Mucosa of stomach (tissue), 1 donor: ENCODE measurements at regions not wholly inside any gene's neighbourhood (a gene's known extent, or its start where the extent isn't known, plus 50 kb on each side); places are given as distances from the start of the nearest gene placed in this dataset.

ENCODE experiments used
- H3K27me3 ChIP-seq: one replicate; pipeline ENCODE4 v1.7.0; 2013; ENCODE audit warnings: mild to moderate bottlenecking, low read length; ENCODE audit not compliant: control insufficient read depth, insufficient read depth
- H3K36me3 ChIP-seq: one replicate; pipeline ENCODE4 v1.7.0; 2013; ENCODE audit warnings: low read length; ENCODE audit not compliant: control insufficient read depth, insufficient read depth
- H3K4me1 ChIP-seq: one replicate; pipeline ENCODE4 v1.7.0; 2013; ENCODE audit warnings: mild to moderate bottlenecking, low read length; ENCODE audit not compliant: control insufficient read depth, insufficient read depth
- H3K4me3 ChIP-seq: one replicate; pipeline ENCODE4 v1.7.0; 2013; ENCODE audit warnings: low read length
- H3K9ac ChIP-seq: one replicate; pipeline ENCODE4 v1.7.0; 2013; ENCODE audit warnings: mild to moderate bottlenecking, low read length, moderate library complexity
- H3K9me3 ChIP-seq: one replicate; pipeline ENCODE4 v1.7.0; 2013; ENCODE audit warnings: mild to moderate bottlenecking, low read length, moderate library complexity; ENCODE audit not compliant: control insufficient read depth
- donor health status: Pancreatic carcinoma.

DNA sequence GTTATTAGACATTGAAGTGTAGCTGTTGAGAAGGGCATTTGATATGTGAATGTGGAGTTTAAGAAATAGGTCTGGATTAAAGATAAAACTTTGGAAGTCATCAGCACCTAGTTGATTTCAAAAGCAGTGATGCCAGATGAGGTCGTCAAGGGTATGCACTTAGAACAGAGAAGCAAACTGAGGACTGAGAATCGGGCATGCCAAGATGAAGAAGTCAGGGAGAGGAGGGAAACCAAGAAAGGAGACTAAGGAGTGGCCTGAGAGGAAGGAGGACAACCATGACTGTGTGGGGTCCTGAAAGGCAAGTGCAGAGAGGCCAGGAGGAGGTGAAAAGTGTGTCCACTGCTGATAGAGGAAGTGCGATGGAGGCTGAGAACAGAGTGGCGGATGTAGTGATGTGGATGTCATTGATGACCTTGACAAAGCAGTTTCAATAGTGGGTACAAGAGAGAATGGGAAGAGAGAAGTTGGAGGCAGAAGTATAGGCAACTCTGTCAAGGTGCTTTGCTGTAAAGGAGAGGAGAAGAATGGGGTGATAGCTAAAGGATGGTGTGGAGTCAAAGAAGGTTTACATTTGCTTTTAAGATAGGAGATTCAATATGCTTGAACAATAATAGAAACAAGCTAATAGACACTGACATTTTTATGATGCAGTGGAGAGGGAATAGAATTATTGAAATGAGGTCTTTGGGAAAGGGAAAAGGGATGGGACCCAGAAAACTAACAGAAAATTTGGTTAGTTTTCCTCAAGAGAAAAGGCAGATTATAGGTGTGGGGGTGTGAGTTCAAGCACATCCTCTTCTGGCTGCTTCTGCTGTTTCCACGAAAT, 139.7 kb upstream of the TMEM170B start:
- no peaks in the 10 kb centered on the region for H3K9me3 ChIP-seq
- no peaks in the 10 kb centered on the region for H3K36me3 ChIP-seq
- peaks cover 4% of the 10 kb centered on the region for H3K4me1 ChIP-seq
- H3K4me3 ChIP-seq = no peak overlapping the region
- no peaks in the 10 kb centered on the region for H3K27me3 ChIP-seq
- H3K9ac ChIP-seq = no peak overlapping the region

DNA sequence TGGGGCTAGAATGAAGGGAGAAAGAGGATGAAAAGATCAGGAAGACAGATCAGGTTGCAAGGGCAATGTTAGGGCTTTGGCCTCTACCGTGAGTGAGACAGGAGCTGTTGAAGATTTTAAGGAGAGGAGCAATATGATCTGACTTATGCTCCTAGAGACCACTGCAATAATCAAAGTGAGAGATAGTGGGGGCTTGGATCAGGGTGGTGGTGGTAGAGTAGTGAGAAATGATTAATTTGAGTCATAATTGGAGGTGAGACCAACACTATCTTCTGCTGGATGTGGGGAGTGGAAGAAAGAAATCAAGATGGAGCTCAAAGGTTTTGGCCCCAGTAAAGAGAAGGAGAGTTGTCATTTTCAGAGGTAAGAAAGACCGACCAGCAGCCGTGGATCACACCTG, 140.7 kb upstream of the TMEM170B start:
- no peaks in the 10 kb centered on the region for H3K36me3 ChIP-seq
- H3K9ac ChIP-seq = no peak overlapping the region
- no peak overlapping the region for H3K4me3 ChIP-seq
- H3K9me3 ChIP-seq = no peaks in the 10 kb centered on the region
- peaks cover 8% of the 10 kb centered on the region for H3K4me1 ChIP-seq
- no peaks in the 10 kb centered on the region for H3K27me3 ChIP-seq

DNA sequence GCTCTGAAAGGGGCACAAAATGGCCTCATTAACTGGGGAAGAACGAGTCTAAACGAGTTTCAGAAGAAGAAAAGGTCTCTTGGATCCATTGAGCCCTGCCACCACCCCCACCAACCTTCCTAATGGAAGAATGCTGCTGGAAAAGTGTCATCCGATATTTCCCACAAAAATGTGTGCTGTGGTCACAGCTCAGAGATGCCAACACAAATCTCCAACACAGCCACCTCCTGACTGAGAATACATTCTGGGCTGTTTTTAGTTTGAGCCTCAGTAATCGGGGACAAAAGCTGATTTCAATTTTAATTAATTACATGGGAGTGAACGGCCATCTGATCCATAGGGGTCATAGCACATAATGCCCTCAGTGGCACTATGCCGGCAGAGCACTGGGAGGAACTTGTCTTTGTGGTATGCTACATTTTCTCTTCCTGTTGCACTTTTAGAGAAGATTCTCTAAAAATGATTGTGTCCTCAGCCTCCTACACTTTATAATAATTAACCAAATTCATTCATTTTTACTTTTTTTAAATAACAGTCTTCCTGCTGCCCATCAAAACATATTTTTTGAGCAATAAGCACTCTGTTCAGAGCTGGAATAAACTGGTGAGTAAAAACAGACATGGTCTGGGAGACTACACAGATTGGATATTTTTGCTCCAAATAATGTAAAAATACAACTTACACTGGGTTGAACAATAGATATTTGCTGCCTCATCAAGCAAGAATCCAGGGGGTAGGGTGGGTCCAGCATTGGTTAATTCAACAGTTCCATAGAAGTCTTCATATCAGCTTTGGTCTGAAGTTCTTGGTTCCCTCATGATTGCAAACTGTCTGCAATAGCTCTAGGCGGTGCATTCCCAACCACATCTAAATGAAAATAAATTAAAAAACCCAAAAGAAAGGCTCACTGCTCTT, 143.6 kb upstream of the TMEM170B start:
- no peak overlapping the region for H3K4me3 ChIP-seq
- H3K4me1 ChIP-seq = peaks cover 8% of the 10 kb centered on the region
- H3K9me3 ChIP-seq = no peaks in the 10 kb centered on the region
- H3K9ac ChIP-seq = no peak overlapping the region
- no peaks in the 10 kb centered on the region for H3K27me3 ChIP-seq
- no peaks in the 10 kb centered on the region for H3K36me3 ChIP-seq

DNA sequence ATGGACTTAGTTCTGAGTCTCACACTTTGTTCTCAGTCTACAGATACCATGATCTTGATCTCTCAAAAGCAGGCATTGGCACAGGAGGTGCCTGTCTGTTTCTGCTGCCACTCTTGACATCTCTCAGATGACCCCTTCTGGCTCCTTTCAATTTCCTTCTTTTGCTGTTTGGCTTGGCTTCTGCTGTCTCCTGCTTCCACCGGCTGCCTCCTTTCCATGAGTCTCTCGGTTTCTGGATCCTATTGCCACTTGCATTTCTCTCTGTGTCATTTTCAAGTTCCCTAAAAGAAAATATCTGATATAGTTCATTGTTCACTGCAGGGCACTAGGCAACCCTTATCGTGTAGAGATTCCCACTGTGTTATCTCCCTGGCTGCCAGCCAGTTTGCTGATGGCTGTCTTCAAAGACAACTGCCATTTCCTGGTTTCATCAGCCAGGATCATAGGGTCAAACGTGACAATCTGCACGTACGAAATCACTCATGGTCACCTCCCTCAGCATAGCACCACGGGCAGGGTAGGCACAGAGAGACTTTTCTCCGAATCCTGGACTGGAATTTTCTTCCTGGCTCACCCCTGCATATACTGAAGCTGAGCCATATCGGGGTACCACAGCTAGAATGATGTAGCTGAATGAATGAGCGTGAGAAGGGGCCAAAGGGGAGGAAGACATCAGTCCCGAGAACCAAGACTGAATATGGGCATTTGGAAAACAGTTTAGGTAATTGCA, 144.6 kb upstream of the TMEM170B start:
- H3K9ac ChIP-seq = no peak overlapping the region

DNA sequence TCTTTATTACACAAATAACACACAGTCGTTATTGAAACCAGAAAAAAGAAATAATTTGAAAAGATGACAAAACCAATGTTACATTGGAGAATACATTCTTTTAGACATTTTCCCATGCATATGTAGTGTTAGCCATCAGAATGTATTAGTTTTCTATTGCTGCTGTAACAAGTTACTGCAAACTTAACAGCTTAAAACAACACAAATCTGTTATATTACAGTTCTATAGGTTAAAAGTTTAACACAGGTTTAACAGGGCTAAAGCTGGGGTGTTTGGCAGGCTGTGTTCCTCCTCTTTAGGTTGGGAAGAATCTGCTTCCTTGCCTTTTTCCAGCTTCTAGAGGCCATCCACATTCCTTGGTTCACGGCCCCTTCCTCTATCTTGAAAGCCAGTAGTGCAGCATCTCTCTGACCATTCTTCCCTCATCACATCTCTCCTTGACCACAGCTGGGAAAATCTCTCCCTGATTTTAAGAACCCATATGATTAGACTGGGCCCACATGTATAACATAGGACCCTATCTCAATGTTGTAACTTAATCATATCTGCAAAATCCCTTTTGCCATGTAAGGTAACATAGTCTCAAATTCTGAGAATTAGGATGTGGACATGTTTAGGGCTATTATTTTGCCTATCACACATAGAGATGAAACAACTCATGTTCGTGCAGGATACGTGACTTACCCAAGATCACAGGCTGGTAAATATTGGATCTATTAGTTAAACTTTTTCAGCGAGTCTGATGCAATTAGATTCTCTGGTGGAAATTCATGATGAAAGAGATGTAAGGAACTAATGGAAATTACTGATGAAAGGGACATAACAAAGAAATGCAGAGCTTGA, 145.4 kb upstream of the TMEM170B start:
- H3K9me3 ChIP-seq = no peaks in the 10 kb centered on the region
- peaks cover 8% of the 10 kb centered on the region for H3K4me1 ChIP-seq
- H3K27me3 ChIP-seq = no peaks in the 10 kb centered on the region
- H3K9ac ChIP-seq = no peak overlapping the region
- no peaks in the 10 kb centered on the region for H3K36me3 ChIP-seq
- no peak overlapping the region for H3K4me3 ChIP-seq

More for the DNA sequence above, 144.6 kb upstream of the TMEM170B start:
- peaks cover 8% of the 10 kb centered on the region for H3K4me1 ChIP-seq
- no peaks in the 10 kb centered on the region for H3K9me3 ChIP-seq
- no peak overlapping the region for H3K4me3 ChIP-seq
- no peaks in the 10 kb centered on the region for H3K36me3 ChIP-seq
- H3K27me3 ChIP-seq = no peaks in the 10 kb centered on the region

DNA sequence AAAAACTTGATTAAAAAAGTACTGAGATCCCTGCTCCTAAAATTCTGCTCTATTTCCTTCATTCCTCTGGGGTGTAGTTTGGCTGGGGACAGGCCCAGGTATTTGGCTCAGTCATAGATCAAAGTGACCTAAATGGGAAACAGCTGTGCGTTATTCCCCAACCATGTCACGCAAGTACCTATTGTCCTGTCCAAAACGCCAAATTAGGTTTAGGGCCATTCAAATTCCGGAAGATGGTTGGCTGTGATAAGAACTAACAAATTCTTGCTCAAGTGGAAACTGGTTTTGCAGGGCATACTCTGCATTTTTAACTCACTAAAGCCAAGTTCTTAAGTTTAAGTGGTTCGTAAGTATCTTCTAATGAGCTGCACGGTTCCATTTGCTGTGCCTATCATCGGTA, 147.6 kb upstream of the TMEM170B start:
- Histone ChIP-seq H3K4me3 (no peak overlapping the region), H3K36me3 (no peaks in the 10 kb centered on the region), H3K9ac (no peak overlapping the region), H3K27me3 (no peaks in the 10 kb centered on the region), H3K4me1 (peaks cover 18% of the 10 kb centered on the region), H3K9me3 (no peaks in the 10 kb centered on the region)

DNA sequence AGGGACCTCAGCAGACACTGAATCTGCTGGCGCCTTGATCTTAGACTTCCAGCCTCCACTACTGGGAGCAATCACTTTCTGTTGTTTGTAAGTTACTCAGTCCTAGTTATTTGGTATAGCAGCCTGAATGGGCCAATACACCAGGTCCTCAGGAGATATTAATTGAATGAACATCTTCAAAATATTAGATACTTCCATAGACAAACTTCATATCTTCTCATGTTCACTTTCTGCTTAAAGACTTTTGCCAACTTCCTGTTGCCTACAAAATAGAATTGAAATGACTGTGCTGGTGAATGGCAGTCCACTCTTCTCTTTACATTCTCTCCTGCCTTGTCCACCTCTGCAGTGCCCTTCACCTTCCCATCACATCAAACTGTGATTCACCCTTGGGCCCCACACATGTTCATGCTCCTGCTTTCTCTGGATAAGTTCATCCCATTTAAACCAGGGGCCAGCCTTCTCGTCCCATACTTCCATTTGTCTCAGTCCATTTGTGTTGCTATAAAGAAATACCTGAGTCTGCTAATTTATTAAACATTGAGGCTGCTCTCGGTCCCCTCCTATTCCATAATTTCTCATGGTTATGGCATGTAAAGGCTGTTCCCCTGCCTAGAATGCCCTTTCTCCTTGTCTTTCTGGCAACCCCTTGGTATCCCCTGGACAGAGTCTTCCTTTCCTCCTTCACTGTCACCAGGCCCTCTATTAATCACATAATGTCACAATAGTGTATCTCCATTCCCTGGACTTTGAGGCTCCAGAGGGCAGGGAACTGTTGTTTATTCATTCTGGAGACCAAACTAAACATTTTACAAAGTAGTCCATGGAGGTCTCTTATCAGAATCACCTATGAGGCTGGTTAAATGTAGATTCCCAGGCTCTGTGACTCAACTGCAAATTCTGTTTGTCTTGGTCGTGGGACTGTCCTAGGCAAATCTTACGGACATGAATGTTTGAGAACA, 148.3 kb upstream of the TMEM170B start:
- Histone ChIP-seq H3K27me3 (no peaks in the 10 kb centered on the region), H3K9me3 (no peaks in the 10 kb centered on the region), H3K36me3 (no peaks in the 10 kb centered on the region), H3K4me3 (no peak overlapping the region), H3K9ac (no peak overlapping the region), H3K4me1 (peaks cover 18% of the 10 kb centered on the region)

DNA sequence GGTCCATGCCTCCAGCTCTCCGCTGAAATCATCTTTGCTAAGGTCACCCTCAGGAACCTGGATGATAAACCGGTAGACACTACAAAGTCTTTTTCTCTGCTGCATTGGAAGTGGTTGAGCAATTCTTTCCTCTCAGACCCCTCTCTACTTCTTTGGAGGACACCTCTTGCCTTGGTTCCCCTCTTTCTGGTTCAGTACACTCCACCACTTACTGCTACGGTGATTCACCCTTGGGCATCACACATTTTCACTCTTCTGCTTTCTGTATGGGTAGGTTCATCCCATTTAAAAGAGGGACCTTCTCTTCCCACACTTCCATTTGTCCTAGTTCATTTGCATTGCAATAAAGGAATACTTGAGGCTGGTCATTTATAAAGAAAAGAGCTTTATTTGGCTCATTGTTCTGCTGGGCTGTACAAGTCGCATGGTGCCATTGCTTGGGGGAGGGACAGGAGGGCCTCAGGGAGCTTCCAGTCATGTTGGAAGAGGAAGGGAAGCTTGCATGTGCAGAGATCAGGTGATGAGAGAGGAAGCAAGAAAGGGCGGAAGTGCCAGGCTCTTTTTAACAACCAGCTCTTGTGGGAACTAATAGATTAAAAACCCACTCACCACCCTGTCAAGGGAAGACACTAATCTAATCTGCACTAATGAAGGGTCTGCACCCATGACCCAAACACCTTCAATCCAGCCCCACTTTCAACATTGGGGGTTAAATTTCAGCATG, 149.7 kb upstream of the TMEM170B start:
- Histone ChIP-seq H3K9me3 (no peaks in the 10 kb centered on the region), H3K36me3 (no peaks in the 10 kb centered on the region), H3K9ac (no peak overlapping the region), H3K4me1 (peaks cover 14% of the 10 kb centered on the region), H3K4me3 (no peak overlapping the region), H3K27me3 (no peaks in the 10 kb centered on the region)

DNA sequence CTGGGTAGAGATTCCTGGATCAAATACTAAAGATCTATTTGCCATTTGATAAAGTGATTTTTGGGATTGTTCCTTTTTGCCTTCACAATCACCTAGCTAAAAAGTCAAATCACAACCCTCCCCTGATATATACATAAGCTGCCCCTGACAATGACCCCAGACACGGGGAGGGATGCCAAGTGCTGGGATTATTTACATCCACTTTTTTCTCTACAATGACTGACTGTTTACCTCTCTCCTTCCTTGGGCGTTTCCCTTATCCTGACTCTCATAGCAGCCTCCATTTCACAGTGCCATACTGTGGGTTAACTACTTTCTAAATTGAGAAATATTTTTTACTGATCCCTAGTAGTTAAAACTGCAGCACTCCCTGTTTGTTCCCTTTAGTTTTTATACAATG, 150.8 kb upstream of the TMEM170B start:
- Histone ChIP-seq H3K9me3 (no peaks in the 10 kb centered on the region), H3K9ac (no peak overlapping the region), H3K4me3 (no peak overlapping the region), H3K4me1 (peaks cover 9% of the 10 kb centered on the region), H3K27me3 (no peaks in the 10 kb centered on the region), H3K36me3 (no peaks in the 10 kb centered on the region)

DNA sequence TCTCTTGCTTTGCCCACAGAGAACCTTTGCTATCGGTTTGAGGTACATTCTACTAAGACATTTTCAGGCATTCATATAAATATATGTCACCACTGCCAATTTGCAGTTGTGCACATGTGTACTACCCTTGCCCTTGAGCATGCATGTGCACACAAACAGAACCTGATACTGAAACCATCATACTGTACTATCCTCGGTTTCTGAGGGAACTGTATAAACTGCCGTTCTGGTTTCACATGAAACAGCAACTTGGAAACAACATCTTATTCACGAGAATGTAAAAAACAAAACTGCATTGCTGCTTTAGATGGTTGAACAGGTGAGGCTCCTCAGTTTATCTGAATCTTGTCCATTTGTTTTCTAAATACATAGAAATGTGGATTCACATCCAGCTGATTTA, 151.2 kb upstream of the TMEM170B start:
- no peaks in the 10 kb centered on the region for H3K36me3 ChIP-seq
- H3K9ac ChIP-seq = no peak overlapping the region
- no peak overlapping the region for H3K4me3 ChIP-seq
- peaks cover 9% of the 10 kb centered on the region for H3K4me1 ChIP-seq
- no peaks in the 10 kb centered on the region for H3K27me3 ChIP-seq
- H3K9me3 ChIP-seq = no peaks in the 10 kb centered on the region
